ENCODE measurements at regions not wholly inside any gene's neighbourhood (a gene's known extent, or its start where the extent isn't known, plus 50 kb on each side); places are given as distances from the start of the nearest gene placed in this dataset.

DNA sequence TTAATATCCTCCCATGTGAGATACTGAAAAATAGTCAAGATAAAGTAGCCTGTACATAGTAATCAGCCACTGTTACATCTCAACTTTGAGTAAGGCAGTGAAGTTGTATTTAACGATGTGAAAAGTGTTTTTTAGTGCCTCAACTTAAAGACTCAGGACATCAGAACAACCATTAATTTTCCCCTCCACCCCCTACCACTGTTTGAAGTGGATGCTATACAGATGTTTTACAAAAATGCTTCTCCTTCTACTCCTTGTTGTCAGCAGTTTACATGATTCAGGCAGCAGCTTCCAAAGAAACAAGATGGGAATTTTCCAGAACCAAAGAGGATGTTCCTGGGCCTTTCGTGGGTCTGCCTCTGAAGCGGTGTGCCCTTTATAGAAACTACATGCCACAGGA lies 143.6 kb downstream of the RPAP3 start (continued):
- TF ChIP-seq, protein P1, sequence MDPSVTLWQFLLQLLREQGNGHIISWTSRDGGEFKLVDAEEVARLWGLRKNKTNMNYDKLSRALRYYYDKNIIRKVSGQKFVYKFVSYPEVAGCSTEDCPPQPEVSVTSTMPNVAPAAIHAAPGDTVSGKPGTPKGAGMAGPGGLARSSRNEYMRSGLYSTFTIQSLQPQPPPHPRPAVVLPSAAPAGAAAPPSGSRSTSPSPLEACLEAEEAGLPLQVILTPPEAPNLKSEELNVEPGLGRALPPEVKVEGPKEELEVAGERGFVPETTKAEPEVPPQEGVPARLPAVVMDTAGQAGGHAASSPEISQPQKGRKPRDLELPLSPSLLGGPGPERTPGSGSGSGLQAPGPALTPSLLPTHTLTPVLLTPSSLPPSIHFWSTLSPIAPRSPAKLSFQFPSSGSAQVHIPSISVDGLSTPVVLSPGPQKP (IDR thresholded peaks at IDR 0.05; ENCODE audit: low read depth, low read length): no peak
- TF ChIP-seq, protein P2, sequence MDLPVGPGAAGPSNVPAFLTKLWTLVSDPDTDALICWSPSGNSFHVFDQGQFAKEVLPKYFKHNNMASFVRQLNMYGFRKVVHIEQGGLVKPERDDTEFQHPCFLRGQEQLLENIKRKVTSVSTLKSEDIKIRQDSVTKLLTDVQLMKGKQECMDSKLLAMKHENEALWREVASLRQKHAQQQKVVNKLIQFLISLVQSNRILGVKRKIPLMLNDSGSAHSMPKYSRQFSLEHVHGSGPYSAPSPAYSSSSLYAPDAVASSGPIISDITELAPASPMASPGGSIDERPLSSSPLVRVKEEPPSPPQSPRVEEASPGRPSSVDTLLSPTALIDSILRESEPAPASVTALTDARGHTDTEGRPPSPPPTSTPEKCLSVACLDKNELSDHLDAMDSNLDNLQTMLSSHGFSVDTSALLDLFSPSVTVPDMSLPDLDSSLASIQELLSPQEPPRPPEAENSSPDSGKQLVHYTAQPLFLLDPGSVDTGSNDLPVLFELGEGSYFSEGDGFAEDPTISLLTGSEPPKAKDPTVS (IDR thresholded peaks at IDR 0.05; ENCODE audit: low read depth, low read length): no peak
- TF ChIP-seq CREM (IDR thresholded peaks at IDR 0.05; ENCODE audit: low read depth): no peak
- TF ChIP-seq, protein P3, sequence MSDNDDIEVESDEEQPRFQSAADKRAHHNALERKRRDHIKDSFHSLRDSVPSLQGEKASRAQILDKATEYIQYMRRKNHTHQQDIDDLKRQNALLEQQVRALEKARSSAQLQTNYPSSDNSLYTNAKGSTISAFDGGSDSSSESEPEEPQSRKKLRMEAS (IDR thresholded peaks at IDR 0.05; ENCODE audit: low read depth, low read length): no peak
- no peak for TF ChIP-seq IKZF2 (IDR thresholded peaks at IDR 0.05)
- no peak for TF ChIP-seq HCFC1 (IDR thresholded peaks at IDR 0.05; ENCODE audit: low read length)
- no peak for TF ChIP-seq EED (IDR thresholded peaks at IDR 0.05; ENCODE audit: low read depth)
- TF ChIP-seq MTA2 (IDR thresholded peaks at IDR 0.05; ENCODE audit: low read depth): no peak
- TF ChIP-seq POLR2AphosphoS5 (IDR thresholded peaks at IDR 0.05; ENCODE audit: low read length): no peak

DNA sequence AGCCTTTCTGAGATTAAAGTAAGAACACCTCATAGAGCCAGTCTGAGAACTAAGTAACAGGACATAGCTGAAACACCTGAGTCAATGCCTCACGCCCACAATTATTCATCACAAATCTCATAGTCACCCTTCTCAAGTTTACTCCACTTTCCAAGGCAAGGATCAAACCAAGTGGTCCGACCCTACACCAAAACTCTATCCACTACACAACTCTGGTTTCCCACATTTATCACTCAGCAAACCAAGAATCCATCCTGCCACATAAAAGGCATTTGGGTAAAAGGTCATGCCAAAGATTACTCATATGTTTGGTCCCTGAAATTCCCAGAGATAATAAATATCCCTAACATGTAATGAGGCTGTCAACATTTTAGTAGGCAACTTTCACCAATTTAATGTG lies 144.1 kb downstream of the RPAP3 start:
- DNase-seq (ENCODE audit: low read depth, low spot score) (no peak), ATAC-seq (no peak), FAIRE-seq (no peak)
- BruUV-seq (replicated peaks): no TSS peak
- ChIA-PET CTCF (no interaction called here), SMC1A (ENCODE audit: uncharacterized antibody, unreplicated experiment) (no interaction called here), POLR2A (no interaction called here), RAD21 (ENCODE audit: unreplicated experiment) (no interaction called here)
- intact Hi-C loops (cut with micrococcal nuclease; ENCODE audit: unreplicated experiment): no loop called here
- Histone ChIP-seq H3K9me3 (replicated peaks; ENCODE audit: control insufficient read depth, insufficient read depth, low read length) (no peaks in the 10 kb centered on the region), H3K9ac (ENCODE audit: control insufficient read depth, insufficient read depth, low read length) (no peak overlapping the region), H3K4me1 (ENCODE audit: control insufficient read depth, insufficient read depth, low read length) (no peaks in the 10 kb centered on the region), H3K27ac (ENCODE audit: control insufficient read depth, insufficient read depth) (no peak overlapping the region), H3K36me3 (ENCODE audit: control insufficient read depth in 2 of 2, insufficient read depth in 2 of 2, low read length in 1 of 2) (no peaks in the 10 kb centered on the region), H3K27me3 (replicated peaks in 1 of 2; ENCODE audit: control insufficient read depth in 2 of 2, insufficient read depth in 2 of 2, low read length in 1 of 2) (no peaks in the 10 kb centered on the region; a peak in 1 of 4 replicates), H3K4me2 (ENCODE audit: control insufficient read depth, insufficient read depth) (no peak overlapping the region), H4K20me1 (ENCODE audit: control insufficient read depth, insufficient read depth) (no peaks in the 10 kb centered on the region), H3K4me3 (no peak overlapping the region), H2AFZ (ENCODE audit: control insufficient read depth, low read depth, low read length) (no peak overlapping the region), H3K79me2 (ENCODE audit: control insufficient read depth, insufficient read depth, low read length) (no peaks in the 10 kb centered on the region)
- in situ Hi-C loops (cut with MboI): no loop called here
- 9% methylated on average over 2 of the region's 2 CpGs for WGBS (ENCODE audit: insufficient coverage, insufficient replicate concordance, low lambda C conversion rate, missing lambda C conversion rate)
- TF ChIP-seq POLR2AphosphoS2 (IDR thresholded peaks at IDR 0.05; ENCODE audit: low read depth, low read length) (no peak), CEBPB (IDR thresholded peaks at IDR 0.05; ENCODE audit: borderline replicate concordance in 1 of 2, low read depth in 2 of 2, low read length in 2 of 2) (no peak), RUNX3 (IDR thresholded peaks at IDR 0.05; ENCODE audit: low read length) (no peak), STAT1 (conservative IDR thresholded peaks at IDR 0.05) (no peak), JUNB (IDR thresholded peaks at IDR 0.05) (no peak), SPI1 (IDR thresholded peaks at IDR 0.05; ENCODE audit: borderline replicate concordance, insufficient read depth, low read depth, low read length) (no peak), ESRRA (IDR thresholded peaks at IDR 0.05; ENCODE audit: low read length) (no peak), ETV6 (conservative IDR thresholded peaks at IDR 0.05 in 1 of 2, IDR thresholded peaks at IDR 0.05 in 1 of 2; ENCODE audit: borderline replicate concordance in 1 of 2, low read depth in 1 of 2) (no peak), SMC3 (IDR thresholded peaks at IDR 0.05; ENCODE audit: borderline replicate concordance, low read length) (no peak)
- TF ChIP-seq, protein P4, sequence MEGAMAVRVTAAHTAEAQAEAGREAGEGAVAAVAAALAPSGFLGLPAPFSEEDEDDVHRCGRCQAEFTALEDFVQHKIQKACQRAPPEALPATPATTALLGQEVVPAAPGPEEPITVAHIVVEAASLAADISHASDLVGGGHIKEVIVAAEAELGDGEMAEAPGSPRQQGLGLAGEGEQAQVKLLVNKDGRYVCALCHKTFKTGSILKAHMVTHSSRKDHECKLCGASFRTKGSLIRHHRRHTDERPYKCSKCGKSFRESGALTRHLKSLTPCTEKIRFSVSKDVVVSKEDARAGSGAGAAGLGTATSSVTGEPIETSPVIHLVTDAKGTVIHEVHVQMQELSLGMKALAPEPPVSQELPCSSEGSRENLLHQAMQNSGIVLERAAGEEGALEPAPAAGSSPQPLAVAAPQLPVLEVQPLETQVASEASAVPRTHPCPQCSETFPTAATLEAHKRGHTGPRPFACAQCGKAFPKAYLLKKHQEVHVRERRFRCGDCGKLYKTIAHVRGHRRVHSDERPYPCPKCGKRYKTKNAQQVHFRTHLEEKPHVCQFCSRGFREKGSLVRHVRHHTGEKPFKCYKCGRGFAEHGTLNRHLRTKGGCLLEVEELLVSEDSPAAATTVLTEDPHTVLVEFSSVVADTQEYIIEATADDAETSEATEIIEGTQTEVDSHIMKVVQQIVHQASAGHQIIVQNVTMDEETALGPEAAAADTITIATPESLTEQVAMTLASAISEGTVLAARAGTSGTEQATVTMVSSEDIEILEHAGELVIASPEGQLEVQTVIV (IDR thresholded peaks at IDR 0.05; ENCODE audit: borderline replicate concordance, partially characterized antibody): no peak
- TF ChIP-seq, protein P5, sequence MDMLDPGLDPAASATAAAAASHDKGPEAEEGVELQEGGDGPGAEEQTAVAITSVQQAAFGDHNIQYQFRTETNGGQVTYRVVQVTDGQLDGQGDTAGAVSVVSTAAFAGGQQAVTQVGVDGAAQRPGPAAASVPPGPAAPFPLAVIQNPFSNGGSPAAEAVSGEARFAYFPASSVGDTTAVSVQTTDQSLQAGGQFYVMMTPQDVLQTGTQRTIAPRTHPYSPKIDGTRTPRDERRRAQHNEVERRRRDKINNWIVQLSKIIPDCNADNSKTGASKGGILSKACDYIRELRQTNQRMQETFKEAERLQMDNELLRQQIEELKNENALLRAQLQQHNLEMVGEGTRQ (IDR thresholded peaks at IDR 0.05; ENCODE audit: borderline replicate concordance, low read depth, low read length): no peak

Measured in GM12878 (cell line).